ENCODE measurements at regions not wholly inside any gene's neighbourhood (a gene's known extent, or its start where the extent isn't known, plus 50 kb on each side); places are given as distances from the start of the nearest gene placed in this dataset.

GRCh38 chr2:150137338-150138069 is 350.0 kb downstream of the RND3 start:
- TF ChIP-seq CTCF (IDR thresholded peaks at IDR 0.05): no peak
- TF ChIP-seq POLR2A (IDR thresholded peaks at IDR 0.05): no peak
- Histone ChIP-seq H3K27ac (no peak overlapping the region), H3K9me3 (no peaks in the 10 kb centered on the region), H3K4me1 (no peaks in the 10 kb centered on the region), H3K4me3 (no peak overlapping the region), H3K27me3 (no peaks in the 10 kb centered on the region), H3K36me3 (ENCODE audit: low read depth, missing control alignments) (no peaks in the 10 kb centered on the region)
- WGBS, 2 donors: 81 to 83% methylated on average over 5 of the region's 5 CpGs
- no peak for DNase-seq
- intact Hi-C loops (cut with DNase I; ENCODE audit: low total_unique reads): no loop called here

DNA sequence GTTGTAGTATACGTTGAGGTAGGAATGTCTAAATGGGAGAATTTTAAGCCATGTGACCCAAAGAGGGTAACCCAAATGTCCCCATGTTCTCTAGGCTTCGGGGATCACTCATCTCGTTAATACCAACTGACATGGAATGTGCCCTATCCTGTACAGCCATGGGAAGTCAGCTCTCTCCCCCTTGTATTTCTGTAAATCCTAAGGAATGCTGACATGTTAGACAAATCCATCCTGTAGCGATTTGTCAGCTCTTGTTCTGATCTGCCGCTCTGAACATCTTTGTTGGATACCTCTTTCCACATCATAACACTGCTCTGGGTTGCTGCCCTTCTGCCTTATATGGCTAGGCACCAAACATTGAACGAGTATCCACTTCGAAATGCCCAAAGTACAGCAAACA is 350.6 kb downstream of the RND3 start:
- no peak overlapping the region for H3K27ac ChIP-seq
- TF ChIP-seq CTCF (IDR thresholded peaks at IDR 0.05): no peak
- TF ChIP-seq POLR2A (IDR thresholded peaks at IDR 0.05): no peak
- no peaks in the 10 kb centered on the region for H3K9me3 ChIP-seq
- no peaks in the 10 kb centered on the region for H3K27me3 ChIP-seq
- H3K4me3 ChIP-seq: no peak overlapping the region
- 84 to 91% methylated on average over 7 of the region's 7 CpGs for WGBS, 2 donors
- H3K4me1 ChIP-seq: no peaks in the 10 kb centered on the region
- intact Hi-C loops (cut with DNase I; ENCODE audit: low total_unique reads): no loop called here
- no peak for DNase-seq
- H3K36me3 ChIP-seq (ENCODE audit: low read depth, missing control alignments): no peaks in the 10 kb centered on the region

- TF ChIP-seq CTCF (IDR thresholded peaks at IDR 0.05): no peak
- no peak for TF ChIP-seq POLR2A (IDR thresholded peaks at IDR 0.05)
- intact Hi-C loops (cut with DNase I; ENCODE audit: low total_unique reads): no loop called here
- Histone ChIP-seq H3K27me3 (no peaks in the 10 kb centered on the region), H3K4me3 (no peak overlapping the region), H3K27ac (no peak overlapping the region), H3K4me1 (no peaks in the 10 kb centered on the region), H3K9me3 (no peaks in the 10 kb centered on the region), H3K36me3 (ENCODE audit: low read depth, missing control alignments) (no peaks in the 10 kb centered on the region)
- no peak for DNase-seq
- WGBS, 2 donors: 65 to 80% methylated on average over 3 of the region's 3 CpGs
Measured at GRCh38 chr2:150136401-150136800, 351.1 kb downstream of the RND3 start.

GRCh38 chr2:150135223-150135883 is 352.1 kb downstream of the RND3 start:
- intact Hi-C loops (cut with DNase I; ENCODE audit: low total_unique reads): no loop called here

More at GRCh38 chr2:150135223-150135883, 352.1 kb downstream of the RND3 start:
- Histone ChIP-seq H3K4me1 (no peaks in the 10 kb centered on the region), H3K27me3 (no peaks in the 10 kb centered on the region), H3K9me3 (no peaks in the 10 kb centered on the region), H3K4me3 (no peak overlapping the region), H3K27ac (no peak overlapping the region), H3K36me3 (ENCODE audit: low read depth, missing control alignments) (no peaks in the 10 kb centered on the region)
- DNase-seq: no peak
- TF ChIP-seq POLR2A (IDR thresholded peaks at IDR 0.05): no peak
- no peak for TF ChIP-seq CTCF (IDR thresholded peaks at IDR 0.05)
- 87 to 89% methylated on average over 7 of the region's 7 CpGs for WGBS, 2 donors
